ENCODE measurements at regions not wholly inside any gene's neighbourhood (a gene's known extent, or its start where the extent isn't known, plus 50 kb on each side); places are given as distances from the start of the nearest gene placed in this dataset.

DNA sequence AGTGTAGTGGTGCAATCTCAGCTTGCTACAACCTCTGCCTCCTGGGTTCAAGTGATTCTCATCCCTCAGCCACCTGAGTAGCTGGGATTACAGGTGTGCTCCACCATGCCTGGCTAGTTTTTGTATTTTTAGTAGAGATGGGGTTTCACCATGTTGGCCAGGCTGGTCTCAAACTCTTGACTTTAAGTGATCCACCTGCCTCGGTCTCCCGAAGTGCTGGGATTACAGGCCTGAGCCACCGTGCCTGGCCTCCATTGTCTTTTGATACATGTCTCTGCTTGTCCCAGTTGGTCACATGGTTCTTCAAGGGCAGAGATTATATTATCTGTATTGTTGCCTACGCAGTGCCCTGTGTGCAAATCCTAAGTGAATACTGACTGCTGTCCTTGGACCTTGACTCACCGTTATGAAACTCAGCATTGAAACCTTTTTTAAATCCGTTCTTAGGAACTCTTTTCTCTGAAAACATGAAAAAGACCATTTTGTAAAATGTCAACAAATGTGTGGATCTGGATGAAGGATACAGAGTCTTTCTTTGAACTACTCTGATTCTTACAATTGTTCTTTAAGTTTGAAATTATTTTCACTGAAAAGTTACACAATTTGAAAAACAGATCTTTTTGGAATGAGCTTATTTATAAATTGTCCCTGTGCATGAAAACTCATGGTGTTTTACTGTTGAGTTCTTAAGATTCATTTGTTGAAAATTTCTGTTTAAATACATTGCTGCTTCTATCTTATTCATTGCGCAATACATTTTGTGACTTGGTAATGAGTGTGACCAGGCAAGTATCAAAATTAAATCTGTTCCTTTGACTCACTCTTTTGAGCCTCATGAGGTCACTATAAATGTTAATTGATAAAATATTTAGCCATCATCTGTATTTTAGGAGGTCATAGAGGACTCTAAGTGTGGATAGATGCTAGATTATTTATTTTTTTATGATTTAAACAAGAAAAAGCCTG lies 293.5 kb downstream of the UTRN start:
- ChIA-PET CTCF (no interaction called here), POLR2A (no interaction called here)
- Mint-ChIP-seq H3K27ac (peak overlapping the region; percentile 18), H3K4me1 (ENCODE audit: low read depth) (peaks cover 51% of the 10 kb centered on the region), H3K4me3 (no peak overlapping the region), H3K36me3 (ENCODE audit: low read depth) (peaks cover 50% of the 10 kb centered on the region), H3K27me3 (no peaks in the 10 kb centered on the region), H3K9me3 (no peaks in the 10 kb centered on the region)
- H3K4me3 ChIP-seq (ENCODE audit: low read length), result no peak overlapping the region
- TF ChIP-seq, protein P1, sequence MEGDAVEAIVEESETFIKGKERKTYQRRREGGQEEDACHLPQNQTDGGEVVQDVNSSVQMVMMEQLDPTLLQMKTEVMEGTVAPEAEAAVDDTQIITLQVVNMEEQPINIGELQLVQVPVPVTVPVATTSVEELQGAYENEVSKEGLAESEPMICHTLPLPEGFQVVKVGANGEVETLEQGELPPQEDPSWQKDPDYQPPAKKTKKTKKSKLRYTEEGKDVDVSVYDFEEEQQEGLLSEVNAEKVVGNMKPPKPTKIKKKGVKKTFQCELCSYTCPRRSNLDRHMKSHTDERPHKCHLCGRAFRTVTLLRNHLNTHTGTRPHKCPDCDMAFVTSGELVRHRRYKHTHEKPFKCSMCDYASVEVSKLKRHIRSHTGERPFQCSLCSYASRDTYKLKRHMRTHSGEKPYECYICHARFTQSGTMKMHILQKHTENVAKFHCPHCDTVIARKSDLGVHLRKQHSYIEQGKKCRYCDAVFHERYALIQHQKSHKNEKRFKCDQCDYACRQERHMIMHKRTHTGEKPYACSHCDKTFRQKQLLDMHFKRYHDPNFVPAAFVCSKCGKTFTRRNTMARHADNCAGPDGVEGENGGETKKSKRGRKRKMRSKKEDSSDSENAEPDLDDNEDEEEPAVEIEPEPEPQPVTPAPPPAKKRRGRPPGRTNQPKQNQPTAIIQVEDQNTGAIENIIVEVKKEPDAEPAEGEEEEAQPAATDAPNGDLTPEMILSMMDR (IDR thresholded peaks at IDR 0.05), result no peak
- DNase-seq (no peak), ATAC-seq (ENCODE audit: poor library complexity) (no peak)
- no peaks in the 10 kb centered on the region for H3K9me3 ChIP-seq (ENCODE audit: control insufficient read depth in 1 of 2, insufficient read depth in 1 of 2, low read length in 2 of 2)
- H3K27me3 ChIP-seq (ENCODE audit: control insufficient read depth in 1 of 2, insufficient read depth in 2 of 2, low read length in 2 of 2), result no peaks in the 10 kb centered on the region
- intact Hi-C loops (cut with DNase I, micrococcal nuclease), result no loop called here
- H3K27ac ChIP-seq (ENCODE audit: low read depth in 1 of 2, low read length in 2 of 2), result no peak overlapping the region
- H3K36me3 ChIP-seq (ENCODE audit: insufficient read depth, low read length), result peaks cover 25% of the 10 kb centered on the region
- H3K4me1 ChIP-seq (ENCODE audit: insufficient read depth, low read length), result peaks cover 5% of the 10 kb centered on the region

DNA sequence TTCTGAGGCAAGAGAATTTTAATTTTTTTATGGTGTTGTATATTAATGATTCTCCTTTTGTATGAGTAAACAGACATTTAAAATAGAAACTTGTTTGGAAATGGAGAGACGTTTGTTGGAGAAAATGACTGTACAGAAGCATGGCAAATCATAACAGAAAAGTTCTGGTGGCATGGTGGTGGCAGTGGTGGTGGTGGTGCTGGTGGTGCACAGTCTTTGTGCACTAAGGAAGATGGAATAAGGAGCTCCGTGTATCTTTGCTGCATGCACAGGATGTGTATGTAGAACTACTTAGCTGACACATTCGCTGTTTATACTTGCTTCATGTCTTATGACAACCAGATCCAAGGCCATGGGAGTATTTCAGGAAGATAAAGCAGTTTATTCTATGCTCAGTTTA lies 294.9 kb downstream of the UTRN start:
- TF ChIP-seq, protein P1 (IDR thresholded peaks at IDR 0.05), result no peak
- ATAC-seq (ENCODE audit: poor library complexity), result no peak
- Histone ChIP-seq H3K27ac (ENCODE audit: low read depth in 1 of 2, low read length in 2 of 2) (no peak overlapping the region), H3K4me3 (ENCODE audit: low read length) (no peak overlapping the region), H3K9me3 (ENCODE audit: control insufficient read depth in 1 of 2, insufficient read depth in 1 of 2, low read length in 2 of 2) (no peaks in the 10 kb centered on the region), H3K36me3 (ENCODE audit: insufficient read depth, low read length) (peaks cover 25% of the 10 kb centered on the region), H3K27me3 (ENCODE audit: control insufficient read depth in 1 of 2, insufficient read depth in 2 of 2, low read length in 2 of 2) (no peaks in the 10 kb centered on the region), H3K4me1 (ENCODE audit: insufficient read depth, low read length) (peaks cover 5% of the 10 kb centered on the region)
- ChIA-PET CTCF (no interaction called here), POLR2A (no interaction called here)
- no peak for DNase-seq
- intact Hi-C loops (cut with DNase I, micrococcal nuclease), result loop anchor here (2.0 to 10.0 kb wide), 5 partner anchors 155 to 1055 kb away; no protein-coding TSS in a partner anchor
- Mint-ChIP-seq H3K36me3 (ENCODE audit: low read depth) (peaks cover 41% of the 10 kb centered on the region), H3K4me3 (no peak overlapping the region), H3K9me3 (no peaks in the 10 kb centered on the region), H3K4me1 (ENCODE audit: low read depth) (peaks cover 40% of the 10 kb centered on the region), H3K27me3 (no peaks in the 10 kb centered on the region), H3K27ac (peak overlapping the region; percentile 22)

DNA sequence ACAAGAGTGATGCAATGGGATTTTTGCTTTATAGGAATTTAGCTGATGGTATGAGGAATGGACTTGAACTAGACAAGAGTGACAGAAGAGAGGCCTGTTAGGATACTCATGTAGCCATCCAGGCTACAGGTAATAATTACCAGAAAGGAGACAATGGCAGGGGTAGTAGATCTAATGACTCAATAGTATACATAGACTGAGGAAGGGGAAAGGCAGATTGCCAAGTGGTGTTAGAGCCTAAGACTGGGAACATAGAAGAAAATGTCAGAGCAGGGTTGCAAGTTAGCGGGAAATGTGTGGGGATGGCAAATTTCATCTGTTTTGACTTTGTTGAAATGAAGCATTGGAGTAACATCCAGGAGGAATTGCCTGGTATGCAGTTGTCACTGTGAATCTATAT lies 295.6 kb downstream of the UTRN start:
- POLR2A ChIA-PET, result no interaction called here
- Mint-ChIP-seq H3K4me1 (ENCODE audit: low read depth) (peaks cover 37% of the 10 kb centered on the region), H3K27ac (peak overlapping the region; percentile 2), H3K9me3 (no peaks in the 10 kb centered on the region), H3K36me3 (ENCODE audit: low read depth) (peaks cover 35% of the 10 kb centered on the region), H3K27me3 (no peaks in the 10 kb centered on the region), H3K4me3 (no peak overlapping the region)
- DNase-seq (no peak), ATAC-seq (ENCODE audit: poor library complexity) (no peak)
- TF ChIP-seq, protein P1 (IDR thresholded peaks at IDR 0.05), result no peak
- Histone ChIP-seq H3K27me3 (ENCODE audit: control insufficient read depth in 1 of 2, insufficient read depth in 2 of 2, low read length in 2 of 2) (no peaks in the 10 kb centered on the region), H3K9me3 (ENCODE audit: control insufficient read depth in 1 of 2, insufficient read depth in 1 of 2, low read length in 2 of 2) (no peaks in the 10 kb centered on the region), H3K27ac (ENCODE audit: low read depth in 1 of 2, low read length in 2 of 2) (no peak overlapping the region), H3K36me3 (ENCODE audit: insufficient read depth, low read length) (peaks cover 25% of the 10 kb centered on the region), H3K4me1 (ENCODE audit: insufficient read depth, low read length) (peaks cover 5% of the 10 kb centered on the region), H3K4me3 (ENCODE audit: low read length) (no peak overlapping the region)
- intact Hi-C loops (cut with DNase I, micrococcal nuclease), result loop anchor here (2.0 to 10.0 kb wide), 5 partner anchors 154 to 1054 kb away; no protein-coding TSS in a partner anchor
- CTCF ChIA-PET, result interaction anchor here (1.0 kb wide), 1 partner anchor 135 kb away, joined by 3 read pairs; no protein-coding TSS in a partner anchor

All from CD4-positive, alpha-beta T cell (primary cell).